Activated CD4-positive, alpha-beta T cell treated with anti-CD3 and anti-CD28 coated beads for 36 hours (primary cell): ENCODE measurements at regions not wholly inside any gene's neighbourhood (a gene's known extent, or its start where the extent isn't known, plus 50 kb on each side); places are given as distances from the start of the nearest gene placed in this dataset.

Experiments
- ATAC-seq: fragments of 200-7000 bp; cut with Tn5 transposase; one replicate; pipeline ENCODE4 v1.10.0; 2021; ENCODE audit warnings: mild to moderate bottlenecking, moderate library complexity
- CTCF ChIA-PET: fragments of 350-600 bp; sonication (Branson Sonifier 250); formaldehyde crosslinking; loops from one replicate; lab custom pipeline; 2021; ENCODE audit warnings: antibody characterized with exemption; lab: Charles Lee
- POLR2A ChIA-PET: fragments of 350-600 bp; sonication (Branson Sonifier 250); formaldehyde crosslinking; loops from one replicate; lab custom pipeline; 2021; ENCODE audit warnings: antibody characterized with exemption, inconsistent platforms; lab: Charles Lee
- DNase-seq: peaks from one replicate; pipeline ENCODE4 v3.0.0-alpha.2; 2020
- H3K27ac Mint-ChIP-seq: one replicate; pipeline ENCODE4 v1.8.0; 2021; ENCODE audit warnings: mixed read lengths
- H3K27me3 Mint-ChIP-seq: one replicate; pipeline ENCODE4 v1.8.0; 2021; ENCODE audit warnings: mixed read lengths
- H3K36me3 Mint-ChIP-seq: one replicate; pipeline ENCODE4 v1.8.0; 2021; ENCODE audit warnings: low read depth, mixed read lengths
- H3K4me1 Mint-ChIP-seq: one replicate; pipeline ENCODE4 v1.8.0; 2021; ENCODE audit warnings: mixed read lengths
- H3K4me3 Mint-ChIP-seq: one replicate; pipeline ENCODE4 v1.8.0; 2021; ENCODE audit warnings: mild to moderate bottlenecking, moderate library complexity, mixed read lengths
- H3K9me3 Mint-ChIP-seq: one replicate; pipeline ENCODE4 v1.8.0; 2021; ENCODE audit warnings: low read depth, mixed read lengths
- intact Hi-C, 2 experiments: fragments of 100-400 bp; cut with DNase I in 1 of 2; cut with micrococcal nuclease in 1 of 2; formaldehyde crosslinking; loops; one replicate each; pipeline versions ENCODE4 v1.14.2 to v1.15.1; 2022 to 2024; cut with DNase I, micrococcal nuclease

DNA sequence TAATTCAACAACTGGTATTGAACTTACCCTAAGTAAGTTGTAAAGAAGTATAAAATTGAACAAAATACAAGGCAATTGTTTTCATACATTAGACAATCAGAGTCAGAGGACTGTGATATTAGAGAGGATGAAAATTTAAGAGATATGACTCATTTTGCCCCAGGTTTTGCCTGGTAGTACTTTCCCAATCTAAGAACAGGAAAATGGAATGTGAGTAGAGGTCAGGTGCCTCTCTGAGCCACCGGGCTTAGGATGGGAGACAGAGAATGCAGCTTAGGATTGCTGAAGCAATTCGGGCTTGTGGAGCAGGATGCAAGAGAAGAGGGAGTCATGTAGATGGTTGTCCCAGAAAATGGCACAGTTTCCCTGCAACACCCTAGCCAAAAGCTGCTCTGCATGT lies 219.7 kb upstream of the CHST9 start:
- H3K4me3 Mint-ChIP-seq: no peak overlapping the region

GRCh38 chr18:27400001-27400400 lies 214.9 kb upstream of the CHST9 start:
- ChIA-PET POLR2A (no interaction called here), CTCF (no interaction called here)
- DNase-seq (no peak), ATAC-seq (no peak)
- H3K27ac Mint-ChIP-seq: no peak overlapping the region
- no peaks in the 10 kb centered on the region for H3K27me3 Mint-ChIP-seq
- H3K4me1 Mint-ChIP-seq: no peaks in the 10 kb centered on the region
- intact Hi-C loops: no loop called here
- peaks cover 6% of the 10 kb centered on the region for H3K9me3 Mint-ChIP-seq
- no peak overlapping the region for H3K4me3 Mint-ChIP-seq
- no peaks in the 10 kb centered on the region for H3K36me3 Mint-ChIP-seq

More for the DNA sequence above, 219.7 kb upstream of the CHST9 start:
- DNase-seq (no peak), ATAC-seq (no peak)
- ChIA-PET POLR2A (no interaction called here), CTCF (no interaction called here)
- Mint-ChIP-seq H3K27me3 (no peaks in the 10 kb centered on the region), H3K27ac (no peak overlapping the region), H3K9me3 (peaks cover 3% of the 10 kb centered on the region), H3K4me1 (no peaks in the 10 kb centered on the region), H3K36me3 (no peaks in the 10 kb centered on the region)
- intact Hi-C loops: no loop called here

GRCh38 chr18:27395752-27396151 lies 210.6 kb upstream of the CHST9 start:
- peaks cover 9% of the 10 kb centered on the region for H3K9me3 Mint-ChIP-seq
- DNase-seq (no peak), ATAC-seq (no peak)
- H3K27me3 Mint-ChIP-seq: no peaks in the 10 kb centered on the region
- no peaks in the 10 kb centered on the region for H3K4me1 Mint-ChIP-seq
- no peak overlapping the region for H3K4me3 Mint-ChIP-seq
- no peaks in the 10 kb centered on the region for H3K36me3 Mint-ChIP-seq
- intact Hi-C loops: no loop called here
- POLR2A ChIA-PET: no interaction called here
- CTCF ChIA-PET: no interaction called here
- H3K27ac Mint-ChIP-seq: no peak overlapping the region

GRCh38 chr18:27394687-27395086 lies 209.6 kb upstream of the CHST9 start:
- H3K27ac Mint-ChIP-seq: no peak overlapping the region
- DNase-seq (no peak), ATAC-seq (no peak)
- H3K9me3 Mint-ChIP-seq: peaks cover 10% of the 10 kb centered on the region
- H3K4me1 Mint-ChIP-seq: no peaks in the 10 kb centered on the region
- H3K27me3 Mint-ChIP-seq: no peaks in the 10 kb centered on the region
- no peak overlapping the region for H3K4me3 Mint-ChIP-seq
- POLR2A ChIA-PET: no interaction called here
- intact Hi-C loops: no loop called here
- CTCF ChIA-PET: no interaction called here
- no peaks in the 10 kb centered on the region for H3K36me3 Mint-ChIP-seq

- Mint-ChIP-seq H3K27ac (no peak overlapping the region), H3K9me3 (peaks cover 2% of the 10 kb centered on the region), H3K4me3 (no peak overlapping the region), H3K4me1 (no peaks in the 10 kb centered on the region), H3K27me3 (no peaks in the 10 kb centered on the region), H3K36me3 (no peaks in the 10 kb centered on the region)
- intact Hi-C loops: no loop called here
- DNase-seq: no peak
- ChIA-PET CTCF (no interaction called here), POLR2A (no interaction called here)
- no peak for ATAC-seq
These were observed 197.6 kb upstream of the CHST9 start for GRCh38 chr18:27382567-27383216.

- DNase-seq: peak; percentile 42
- H3K36me3 Mint-ChIP-seq: no peaks in the 10 kb centered on the region
- POLR2A ChIA-PET: no interaction called here
- H3K9me3 Mint-ChIP-seq: peaks cover 2% of the 10 kb centered on the region
- ATAC-seq: peak; percentile 49
- no peak overlapping the region for H3K4me3 Mint-ChIP-seq
- H3K27ac Mint-ChIP-seq: no peak overlapping the region
- intact Hi-C loops: no loop called here
- no peaks in the 10 kb centered on the region for H3K27me3 Mint-ChIP-seq
- CTCF ChIA-PET: interaction anchor here (1.1 kb wide), 1 partner anchor 8 kb away, joined by 4 read pairs; no protein-coding TSS in a partner anchor
- H3K4me1 Mint-ChIP-seq: no peaks in the 10 kb centered on the region
These were observed 193.5 kb upstream of the CHST9 start for GRCh38 chr18:27378431-27379095.

DNA sequence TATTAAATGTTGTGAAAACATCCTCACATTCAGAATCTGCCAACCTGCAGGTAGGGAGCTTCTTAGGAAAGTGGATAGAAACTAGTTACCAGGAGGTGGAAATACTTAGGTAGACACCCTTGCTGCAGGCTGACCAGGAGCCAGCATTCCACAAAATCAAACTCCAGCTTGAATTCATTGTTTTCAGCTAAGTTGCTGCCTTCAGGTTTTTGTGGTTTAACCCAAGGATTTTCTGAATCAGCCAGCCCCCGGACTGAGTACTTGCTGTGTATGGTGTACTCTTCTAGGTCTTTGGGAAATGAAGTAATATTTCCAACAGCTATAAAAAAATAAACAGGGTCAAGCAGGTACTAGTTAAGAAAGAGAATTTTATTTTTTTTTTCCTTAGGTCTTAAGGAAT lies 192.1 kb upstream of the CHST9 start:
- H3K27ac Mint-ChIP-seq: no peak overlapping the region
- ChIA-PET CTCF (interaction anchor here (0.6 kb wide), 1 partner anchor 163 kb away, joined by 3 read pairs; no protein-coding TSS in a partner anchor), POLR2A (no interaction called here)
- DNase-seq (no peak), ATAC-seq (no peak)
- H3K4me3 Mint-ChIP-seq: no peak overlapping the region
- no peaks in the 10 kb centered on the region for H3K27me3 Mint-ChIP-seq
- no peaks in the 10 kb centered on the region for H3K36me3 Mint-ChIP-seq
- intact Hi-C loops: no loop called here
- H3K9me3 Mint-ChIP-seq: peaks cover 2% of the 10 kb centered on the region
- H3K4me1 Mint-ChIP-seq: no peaks in the 10 kb centered on the region

GRCh38 chr18:27372386-27372785 lies 187.3 kb upstream of the CHST9 start:
- no peaks in the 10 kb centered on the region for H3K4me1 Mint-ChIP-seq
- no peak overlapping the region for H3K27ac Mint-ChIP-seq
- intact Hi-C loops: no loop called here
- ChIA-PET POLR2A (no interaction called here), CTCF (no interaction called here)
- no peak for DNase-seq
- H3K9me3 Mint-ChIP-seq: peaks cover 6% of the 10 kb centered on the region
- peaks cover 2% of the 10 kb centered on the region for H3K27me3 Mint-ChIP-seq
- no peak overlapping the region for H3K4me3 Mint-ChIP-seq
- H3K36me3 Mint-ChIP-seq: no peaks in the 10 kb centered on the region
- no peak for ATAC-seq

DNA sequence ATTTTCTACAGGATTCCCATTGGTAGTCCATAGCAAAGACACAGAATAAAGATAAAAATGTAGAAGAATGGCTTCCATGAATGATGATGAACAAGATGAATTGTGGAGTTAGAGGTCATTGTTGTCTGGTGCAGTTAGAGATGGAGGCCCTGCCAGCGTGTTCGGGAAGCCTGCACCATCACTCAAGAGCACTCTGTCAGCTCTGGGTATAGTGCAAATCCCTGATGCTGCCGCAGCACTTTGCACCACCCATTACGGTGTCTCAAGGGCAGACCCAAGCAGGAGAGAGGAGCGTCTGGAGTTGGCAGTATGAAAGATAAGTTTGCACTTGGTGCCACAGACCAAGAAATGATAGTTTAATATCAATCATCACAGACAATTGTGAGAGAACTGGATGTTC lies 181.6 kb upstream of the CHST9 start:
- Mint-ChIP-seq H3K9me3 (peaks cover 7% of the 10 kb centered on the region), H3K4me3 (no peak overlapping the region), H3K27me3 (peaks cover 2% of the 10 kb centered on the region), H3K4me1 (no peaks in the 10 kb centered on the region), H3K36me3 (no peaks in the 10 kb centered on the region), H3K27ac (no peak overlapping the region)
- POLR2A ChIA-PET: no interaction called here
- DNase-seq: no peak
- intact Hi-C loops: loop anchor here in 1 of 2 experiments (10.0 kb wide), 1 partner anchor 228 kb away; no protein-coding TSS in a partner anchor
- CTCF ChIA-PET: no interaction called here
- ATAC-seq: no peak

DNA sequence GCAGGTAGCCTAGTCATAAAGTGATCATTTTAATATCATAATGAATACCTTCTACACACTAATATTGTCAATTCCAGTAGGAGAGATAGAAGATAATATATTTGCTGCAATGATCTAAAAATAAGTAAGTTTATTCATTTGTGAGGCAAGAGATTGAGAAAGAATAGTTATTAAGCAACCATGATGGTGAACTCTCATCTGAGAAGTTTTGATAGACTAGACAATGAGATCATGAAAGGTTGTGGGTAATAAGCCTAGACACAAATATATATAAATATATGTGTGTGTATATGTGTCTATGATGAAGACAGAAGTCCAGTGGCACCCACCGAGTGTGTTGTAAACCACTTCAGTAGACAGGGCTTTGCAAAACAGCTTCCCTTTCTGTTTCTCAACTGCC lies 181.0 kb upstream of the CHST9 start:
- ChIA-PET CTCF (no interaction called here), POLR2A (no interaction called here)
- Mint-ChIP-seq H3K27ac (no peak overlapping the region), H3K4me3 (no peak overlapping the region), H3K9me3 (peaks cover 10% of the 10 kb centered on the region), H3K27me3 (peaks cover 2% of the 10 kb centered on the region), H3K4me1 (no peaks in the 10 kb centered on the region), H3K36me3 (no peaks in the 10 kb centered on the region)
- DNase-seq (no peak), ATAC-seq (no peak)
- intact Hi-C loops: loop anchor here in 1 of 2 experiments (10.0 kb wide), 1 partner anchor 229 kb away; no protein-coding TSS in a partner anchor

GRCh38 chr18:27363872-27364271 lies 178.8 kb upstream of the CHST9 start:
- POLR2A ChIA-PET: no interaction called here

GRCh38 chr18:27361477-27361876 lies 176.4 kb upstream of the CHST9 start:
- DNase-seq (no peak), ATAC-seq (no peak)
- ChIA-PET POLR2A (no interaction called here), CTCF (no interaction called here)
- Mint-ChIP-seq H3K4me3 (no peak overlapping the region), H3K27ac (no peak overlapping the region), H3K36me3 (no peaks in the 10 kb centered on the region), H3K4me1 (no peaks in the 10 kb centered on the region), H3K9me3 (peaks cover 9% of the 10 kb centered on the region), H3K27me3 (no peaks in the 10 kb centered on the region)
- intact Hi-C loops: loop anchor here in 1 of 2 experiments (10.0 kb wide), 1 partner anchor 233 kb away; no protein-coding TSS in a partner anchor

More at GRCh38 chr18:27363872-27364271, 178.8 kb upstream of the CHST9 start:
- intact Hi-C loops: loop anchor here (2.0 to 10.0 kb wide), 2 partner anchors 231 to 235 kb away; no protein-coding TSS in a partner anchor
- DNase-seq: no peak
- Mint-ChIP-seq H3K9me3 (peaks cover 15% of the 10 kb centered on the region), H3K36me3 (no peaks in the 10 kb centered on the region), H3K27me3 (no peaks in the 10 kb centered on the region), H3K4me1 (no peaks in the 10 kb centered on the region), H3K4me3 (no peak overlapping the region), H3K27ac (no peak overlapping the region)
- CTCF ChIA-PET: no interaction called here
- ATAC-seq: no peak
